ENCODE measurements at regions not wholly inside any gene's neighbourhood (a gene's known extent, or its start where the extent isn't known, plus 50 kb on each side); places are given as distances from the start of the nearest gene placed in this dataset.

- H3K27me3 Mint-ChIP-seq (ENCODE audit: insufficient read depth) = no peaks in the 10 kb centered on the region
- no peaks in the 10 kb centered on the region for H3K36me3 Mint-ChIP-seq (ENCODE audit: low read depth)
- no peak overlapping the region for H3K4me3 Mint-ChIP-seq
- TF ChIP-seq CTCF (IDR thresholded peaks at IDR 0.05) = no peak
- peak overlapping the region; percentile 50 for H3K27ac Mint-ChIP-seq
- no peaks in the 10 kb centered on the region for H3K9me3 Mint-ChIP-seq
- peak; percentile 71 for DNase-seq
- peaks cover 29% of the 10 kb centered on the region for H3K4me1 Mint-ChIP-seq (ENCODE audit: low read depth)
Observed at GRCh38 chr12:76623931-76624330, 64.4 kb upstream of the OSBPL8 start.

- DNase-seq = no peak
- no peak overlapping the region for H3K27ac Mint-ChIP-seq
- H3K9me3 Mint-ChIP-seq = no peaks in the 10 kb centered on the region
- peaks cover 22% of the 10 kb centered on the region for H3K4me1 Mint-ChIP-seq (ENCODE audit: low read depth)
- H3K36me3 Mint-ChIP-seq (ENCODE audit: low read depth) = no peaks in the 10 kb centered on the region
- TF ChIP-seq CTCF (IDR thresholded peaks at IDR 0.05) = no peak
- no peaks in the 10 kb centered on the region for H3K27me3 Mint-ChIP-seq (ENCODE audit: insufficient read depth)
- no peak overlapping the region for H3K4me3 Mint-ChIP-seq
Observed at GRCh38 chr12:76627346-76628135, 68.0 kb upstream of the OSBPL8 start.

GRCh38 chr12:76628745-76629144, 69.2 kb upstream of the OSBPL8 start:
- Mint-ChIP-seq H3K27me3 (ENCODE audit: insufficient read depth) (no peaks in the 10 kb centered on the region), H3K9me3 (no peaks in the 10 kb centered on the region), H3K4me3 (no peak overlapping the region), H3K27ac (no peak overlapping the region), H3K36me3 (ENCODE audit: low read depth) (no peaks in the 10 kb centered on the region), H3K4me1 (ENCODE audit: low read depth) (peaks cover 22% of the 10 kb centered on the region)
- DNase-seq = no peak
- no peak for TF ChIP-seq CTCF (IDR thresholded peaks at IDR 0.05)

- DNase-seq = no peak
- TF ChIP-seq CTCF (IDR thresholded peaks at IDR 0.05) = no peak
- Mint-ChIP-seq H3K9me3 (no peaks in the 10 kb centered on the region), H3K27me3 (ENCODE audit: insufficient read depth) (no peaks in the 10 kb centered on the region), H3K36me3 (ENCODE audit: low read depth) (no peaks in the 10 kb centered on the region), H3K4me1 (ENCODE audit: low read depth) (peaks cover 26% of the 10 kb centered on the region), H3K27ac (no peak overlapping the region), H3K4me3 (no peak overlapping the region)
Observed at GRCh38 chr12:76631741-76632140, 72.2 kb upstream of the OSBPL8 start.

- Mint-ChIP-seq H3K36me3 (ENCODE audit: low read depth) (no peaks in the 10 kb centered on the region), H3K9me3 (no peaks in the 10 kb centered on the region), H3K27ac (no peak overlapping the region), H3K4me1 (ENCODE audit: low read depth) (peaks cover 38% of the 10 kb centered on the region), H3K4me3 (no peak overlapping the region), H3K27me3 (ENCODE audit: insufficient read depth) (no peaks in the 10 kb centered on the region)
- TF ChIP-seq CTCF (IDR thresholded peaks at IDR 0.05) = no peak
- DNase-seq = no peak
Observed at GRCh38 chr12:76633415-76633814, 73.8 kb upstream of the OSBPL8 start.

Data from HFFc6 (cell line).